ENCODE measurements at regions not wholly inside any gene's neighbourhood (a gene's known extent, or its start where the extent isn't known, plus 50 kb on each side); places are given as distances from the start of the nearest gene placed in this dataset.

- no peak for TF ChIP-seq CTCF (IDR thresholded peaks at IDR 0.05; ENCODE audit: insufficient read depth, low read length, poor library complexity, severe bottlenecking)
- TF ChIP-seq EZH2phosphoT487 (conservative IDR thresholded peaks at IDR 0.05; ENCODE audit: low read length) = no peak
Observed at GRCh38 chr2:66273933-66274490, 160.9 kb upstream of the MEIS1 start.
